Upper lobe of left lung (tissue), 6 donors: ENCODE measurements at regions not wholly inside any gene's neighbourhood (a gene's known extent, or its start where the extent isn't known, plus 50 kb on each side); places are given as distances from the start of the nearest gene placed in this dataset.

ENCODE experiments used
- ATAC-seq, 2 donors: fragments of 200-7000 bp; cut with Tn5 transposase; one replicate each; pipeline ENCODE4 v1.9.1; 2022; ENCODE audit warnings: mild to moderate bottlenecking in 2 of 2, moderate library complexity in 2 of 2; ENCODE audit not compliant: low FRiP score in 2 of 2
- DNase-seq, 2 donors: peaks; one replicate each; pipeline ENCODE4 v3.0.0-alpha.2; 2019 to 2020
- H3K27ac ChIP-seq, 4 donors: fragments of 200-600 bp; sonication (generic); one replicate each; pipeline ENCODE4 v1.5.1; 2016 to 2019
- H3K27me3 ChIP-seq, 4 donors: fragments of 200-600 bp; sonication (generic); one replicate each; pipeline ENCODE4 v1.5.1; 2017 to 2019
- H3K36me3 ChIP-seq, 4 donors: fragments of 200-600 bp; sonication (generic); one replicate each; pipeline ENCODE4 v1.5.1; 2016 to 2019
- H3K4me1 ChIP-seq, 4 donors: fragments of 200-600 bp; sonication (generic); one replicate each; pipeline ENCODE4 v1.5.1; 2018 to 2019
- H3K4me3 ChIP-seq, 4 donors: fragments of 200-600 bp; sonication (generic); one replicate each; pipeline ENCODE4 v1.5.1; 2017 to 2019; ENCODE audit warnings: mild to moderate bottlenecking in 2 of 4, moderate library complexity in 1 of 4
- H3K9me3 ChIP-seq, 4 donors: fragments of 200-600 bp; sonication (generic); one replicate each; pipeline ENCODE4 v1.5.1; 2018 to 2019
- CTCF ChIP-seq, 6 experiments: fragments of 450-650 bp in 4 of 6; fragments of 200-600 bp in 2 of 6; sonication (generic) in 2 of 6; IDR thresholded peaks; one replicate each; pipeline ENCODE4 v1.5.1; 2016 to 2019; ENCODE audit warnings: antibody characterized with exemption in 6 of 6
- EP300 ChIP-seq, 4 donors: sonication (generic); formaldehyde crosslinking; IDR thresholded peaks; one replicate each; pipeline ENCODE4 v1.5.1; 2017; ENCODE audit warnings: antibody characterized with exemption in 4 of 4, control low read depth in 2 of 4
- POLR2A ChIP-seq, 4 donors: fragments of 450-650 bp; IDR thresholded peaks; one replicate each; pipeline ENCODE4 v1.5.1; 2016 to 2017; ENCODE audit warnings: antibody characterized with exemption in 4 of 4, mild to moderate bottlenecking in 2 of 4
- POLR2AphosphoS5 ChIP-seq, 2 donors: sonication (generic); formaldehyde crosslinking; IDR thresholded peaks; one replicate each; pipeline ENCODE4 v1.5.1; 2017; ENCODE audit warnings: antibody characterized with exemption in 2 of 2
- WGBS, 2 donors: methylation state at CpG; one replicate each; pipeline ENCODE4 v1.1.5; 2017 to 2018; 5-methylcytosine and 5-hydroxymethylcytosine counted together
- donor health status: DM: no; HTN: no; CAD: no; lungs with moderate emphysema.
- donor health status: DM: no; HTN: yes; CAD: no; lungs with severe emphysema.

- no peak overlapping the region for H3K4me3 ChIP-seq
- peak in 1 of 2 donors; percentile 25 for DNase-seq
- TF ChIP-seq CTCF (IDR thresholded peaks at IDR 0.05) (no peak), POLR2AphosphoS5 (IDR thresholded peaks at IDR 0.05) (no peak), EP300 (IDR thresholded peaks at IDR 0.05) (no peak), POLR2A (IDR thresholded peaks at IDR 0.05) (no peak)
Observed at GRCh38 chr2:120430501-120430830, 84.5 kb downstream of the INHBB start.

GRCh38 chr2:120430957-120431356 is 85.0 kb downstream of the INHBB start:
- no peak for TF ChIP-seq POLR2AphosphoS5 (IDR thresholded peaks at IDR 0.05)
- no peak for TF ChIP-seq EP300 (IDR thresholded peaks at IDR 0.05)
- no peak for TF ChIP-seq POLR2A (IDR thresholded peaks at IDR 0.05)
- no peak for TF ChIP-seq CTCF (IDR thresholded peaks at IDR 0.05)
- Histone ChIP-seq H3K27me3 (no peaks in the 10 kb centered on the region), H3K27ac (no peak overlapping the region), H3K36me3 (no peaks in the 10 kb centered on the region), H3K4me1 (no peaks in the 10 kb centered on the region), H3K4me3 (no peak overlapping the region), H3K9me3 (no peaks in the 10 kb centered on the region)
- WGBS, 2 donors = 77 to 85% methylated on average over 6 of the region's 6 CpGs
- peak in 1 of 2 donors; percentile 1 for ATAC-seq
- DNase-seq = peak in 1 of 2 donors; percentile 20

More at GRCh38 chr2:120430501-120430830, 84.5 kb downstream of the INHBB start:
- no peaks in the 10 kb centered on the region for H3K4me1 ChIP-seq
- no peak overlapping the region for H3K27ac ChIP-seq
- no peaks in the 10 kb centered on the region for H3K27me3 ChIP-seq
- no peak for ATAC-seq
- no peaks in the 10 kb centered on the region for H3K9me3 ChIP-seq
- H3K36me3 ChIP-seq = no peaks in the 10 kb centered on the region
- 66 to 75% methylated on average over 1 to 5 of the region's 5 CpGs for WGBS, 2 donors

- ATAC-seq (no peak), DNase-seq (peak in 1 of 2 donors; percentile 10)
- Histone ChIP-seq H3K36me3 (no peaks in the 10 kb centered on the region), H3K27me3 (no peaks in the 10 kb centered on the region), H3K4me1 (no peaks in the 10 kb centered on the region), H3K4me3 (no peak overlapping the region), H3K27ac (no peak overlapping the region), H3K9me3 (no peaks in the 10 kb centered on the region)
- TF ChIP-seq EP300 (IDR thresholded peaks at IDR 0.05) (no peak), POLR2AphosphoS5 (IDR thresholded peaks at IDR 0.05) (no peak), CTCF (IDR thresholded peaks at IDR 0.05) (no peak)
- 89 to 90% methylated on average over 13 to 20 of the region's 20 CpGs for WGBS, 2 donors
Observed at GRCh38 chr2:120431386-120432292, 85.7 kb downstream of the INHBB start.

- TF ChIP-seq POLR2A (IDR thresholded peaks at IDR 0.05) = no peak
- no peak for TF ChIP-seq EP300 (IDR thresholded peaks at IDR 0.05)
- TF ChIP-seq POLR2AphosphoS5 (IDR thresholded peaks at IDR 0.05) = no peak
- TF ChIP-seq CTCF (IDR thresholded peaks at IDR 0.05) = no peak
- 77 to 94% methylated on average over 12 to 24 of the region's 24 CpGs for WGBS, 2 donors
- ATAC-seq = no peak
- H3K27ac ChIP-seq = no peak overlapping the region
- no peaks in the 10 kb centered on the region for H3K36me3 ChIP-seq
- H3K4me1 ChIP-seq = no peaks in the 10 kb centered on the region
- peak in 1 of 2 donors; percentile 73 for DNase-seq
- no peaks in the 10 kb centered on the region for H3K27me3 ChIP-seq
- no peaks in the 10 kb centered on the region for H3K9me3 ChIP-seq
- H3K4me3 ChIP-seq = no peak overlapping the region
Observed at GRCh38 chr2:120432293-120432975, 86.5 kb downstream of the INHBB start.
